ENCODE measurements at regions not wholly inside any gene's neighbourhood (a gene's known extent, or its start where the extent isn't known, plus 50 kb on each side); places are given as distances from the start of the nearest gene placed in this dataset.

DNA sequence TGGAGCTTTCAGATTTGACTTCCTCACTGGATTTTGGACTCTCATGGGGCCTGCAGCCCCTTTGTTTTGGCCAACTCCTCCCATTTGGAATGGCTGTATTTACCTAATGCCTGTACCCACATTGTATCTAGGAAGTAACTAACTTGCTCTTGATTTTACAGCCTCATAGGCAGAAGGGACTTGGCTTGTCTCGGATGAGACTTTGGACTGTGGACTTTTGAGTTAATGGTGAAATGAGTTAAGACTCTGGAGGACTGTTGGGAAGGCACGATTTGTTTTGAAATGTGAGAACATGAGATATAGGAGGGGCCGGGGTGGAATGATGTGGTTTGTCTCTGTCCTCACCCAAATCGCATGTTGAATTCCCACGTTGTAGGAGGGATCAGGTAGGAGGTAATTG lies 233.4 kb upstream of the GALNT5 start:
- H3K27me3 ChIP-seq (ENCODE audit: control insufficient read depth in 1 of 2, insufficient read depth in 2 of 2, low read length in 2 of 2): no peaks in the 10 kb centered on the region
- no peak overlapping the region for H3K9ac ChIP-seq (ENCODE audit: low read length)
- no peaks in the 10 kb centered on the region for H3K9me3 ChIP-seq (ENCODE audit: low read length)
- no peak overlapping the region for H3K27ac ChIP-seq (ENCODE audit: low read depth, low read length)
- no peaks in the 10 kb centered on the region for H3K36me3 ChIP-seq (ENCODE audit: insufficient read depth, low read length)
- H3K4me1 ChIP-seq (ENCODE audit: insufficient read depth, low read length): no peaks in the 10 kb centered on the region
- no peak overlapping the region for H3K4me3 ChIP-seq (ENCODE audit: low read depth in 1 of 2, low read length in 2 of 2)

DNA sequence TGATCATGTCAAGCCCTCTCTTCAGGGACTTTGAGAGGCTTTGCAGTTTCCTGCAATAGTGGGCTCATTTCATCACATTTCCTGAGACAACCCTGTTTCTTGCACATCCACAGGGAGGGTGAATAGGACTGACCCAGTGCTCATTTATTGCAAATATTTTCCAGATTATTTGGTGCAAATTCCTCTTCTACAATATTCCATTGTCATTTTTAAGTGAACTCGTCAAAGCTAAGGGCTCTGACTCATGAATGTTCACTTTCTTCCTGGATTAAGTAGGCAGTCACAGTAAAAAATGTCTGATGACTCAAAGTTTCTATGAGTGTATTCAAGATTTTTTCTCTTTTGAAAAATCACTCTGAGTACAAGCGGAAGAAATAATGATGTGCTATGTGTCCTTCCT lies 225.5 kb upstream of the GALNT5 start:
- Histone ChIP-seq H3K4me1 (ENCODE audit: insufficient read depth, low read length) (no peaks in the 10 kb centered on the region), H3K9me3 (ENCODE audit: low read length) (no peaks in the 10 kb centered on the region), H3K4me3 (ENCODE audit: low read depth in 1 of 2, low read length in 2 of 2) (no peak overlapping the region), H3K36me3 (ENCODE audit: insufficient read depth, low read length) (no peaks in the 10 kb centered on the region), H3K27ac (ENCODE audit: low read depth, low read length) (no peak overlapping the region), H3K27me3 (ENCODE audit: control insufficient read depth in 1 of 2, insufficient read depth in 2 of 2, low read length in 2 of 2) (no peaks in the 10 kb centered on the region), H3K9ac (ENCODE audit: low read length) (no peak overlapping the region)

DNA sequence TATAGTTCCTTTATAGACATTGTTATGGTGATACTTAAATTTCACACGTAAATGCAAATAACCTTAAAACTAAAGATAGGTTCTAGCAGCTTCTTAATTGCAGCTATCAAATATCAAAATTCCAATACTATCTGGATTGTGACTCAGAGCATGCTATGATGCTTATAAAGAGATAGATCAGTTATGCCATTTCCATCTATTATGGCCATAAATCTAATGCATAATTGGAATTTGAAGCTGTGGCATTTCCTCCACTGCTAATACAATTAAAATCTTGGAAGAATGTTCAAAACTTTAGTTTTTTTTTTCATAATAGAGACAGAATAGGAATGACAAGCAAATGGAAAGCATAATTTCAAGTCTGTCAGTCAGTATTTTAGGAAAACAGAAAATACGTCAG lies 220.8 kb upstream of the GALNT5 start:
- H3K9ac ChIP-seq (ENCODE audit: low read length): no peak overlapping the region
- H3K27me3 ChIP-seq (ENCODE audit: control insufficient read depth in 1 of 2, insufficient read depth in 2 of 2, low read length in 2 of 2): no peaks in the 10 kb centered on the region
- no peaks in the 10 kb centered on the region for H3K4me1 ChIP-seq (ENCODE audit: insufficient read depth, low read length)
- no peak overlapping the region for H3K4me3 ChIP-seq (ENCODE audit: low read depth in 1 of 2, low read length in 2 of 2)
- H3K9me3 ChIP-seq (ENCODE audit: low read length): no peaks in the 10 kb centered on the region
- H3K27ac ChIP-seq (ENCODE audit: low read depth, low read length): no peak overlapping the region
- H3K36me3 ChIP-seq (ENCODE audit: insufficient read depth, low read length): no peaks in the 10 kb centered on the region

DNA sequence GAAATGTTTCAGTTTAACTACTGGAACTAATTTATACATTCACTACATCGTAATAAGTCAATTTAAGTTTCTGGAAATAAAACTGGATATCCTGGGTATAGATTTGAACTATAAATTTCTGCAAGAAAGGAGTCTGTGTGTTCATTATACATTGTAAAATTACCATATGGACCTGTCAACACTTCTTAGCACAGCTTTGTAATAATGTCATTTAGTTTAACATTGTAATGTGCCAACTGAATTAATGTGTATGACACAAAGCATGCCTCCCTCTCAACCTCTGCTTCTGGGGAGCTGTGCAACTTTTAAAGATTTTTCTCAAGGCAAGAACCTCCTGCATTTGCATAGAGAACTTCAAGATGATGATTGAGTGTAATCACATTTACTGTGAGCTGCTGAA lies 213.7 kb upstream of the GALNT5 start:
- no peaks in the 10 kb centered on the region for H3K9me3 ChIP-seq (ENCODE audit: low read length)
- no peaks in the 10 kb centered on the region for H3K4me1 ChIP-seq (ENCODE audit: insufficient read depth, low read length)
- H3K4me3 ChIP-seq (ENCODE audit: low read depth in 1 of 2, low read length in 2 of 2): no peak overlapping the region
- no peaks in the 10 kb centered on the region for H3K27me3 ChIP-seq (ENCODE audit: control insufficient read depth in 1 of 2, insufficient read depth in 2 of 2, low read length in 2 of 2)
- no peak overlapping the region for H3K9ac ChIP-seq (ENCODE audit: low read length)
- no peaks in the 10 kb centered on the region for H3K36me3 ChIP-seq (ENCODE audit: insufficient read depth, low read length)
- H3K27ac ChIP-seq (ENCODE audit: low read depth, low read length): no peak overlapping the region

DNA sequence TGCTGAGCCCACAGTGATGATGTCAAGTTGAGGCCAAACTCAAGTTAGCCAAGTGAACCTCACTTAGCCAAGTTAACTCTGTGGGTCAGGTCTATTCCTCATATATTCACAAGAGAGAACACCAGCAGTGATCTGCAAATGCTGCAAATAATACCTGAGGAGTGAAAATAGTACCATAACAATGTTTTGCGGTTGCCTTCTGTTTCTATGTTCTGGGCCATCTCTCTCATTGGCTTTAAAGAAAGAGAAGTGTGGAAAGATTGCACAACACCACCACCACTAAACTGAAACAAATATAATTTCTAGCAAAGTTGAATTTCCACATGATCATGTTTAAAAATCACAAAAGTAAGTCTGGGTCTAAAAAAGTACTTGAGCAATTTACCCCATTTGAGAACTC lies 211.1 kb upstream of the GALNT5 start:
- H3K4me3 ChIP-seq (ENCODE audit: low read depth in 1 of 2, low read length in 2 of 2): no peak overlapping the region
- no peaks in the 10 kb centered on the region for H3K4me1 ChIP-seq (ENCODE audit: insufficient read depth, low read length)
- no peaks in the 10 kb centered on the region for H3K27me3 ChIP-seq (ENCODE audit: control insufficient read depth in 1 of 2, insufficient read depth in 2 of 2, low read length in 2 of 2)
- no peak overlapping the region for H3K9ac ChIP-seq (ENCODE audit: low read length)
- no peaks in the 10 kb centered on the region for H3K9me3 ChIP-seq (ENCODE audit: low read length)
- no peak overlapping the region for H3K27ac ChIP-seq (ENCODE audit: low read depth, low read length)
- no peaks in the 10 kb centered on the region for H3K36me3 ChIP-seq (ENCODE audit: insufficient read depth, low read length)

DNA sequence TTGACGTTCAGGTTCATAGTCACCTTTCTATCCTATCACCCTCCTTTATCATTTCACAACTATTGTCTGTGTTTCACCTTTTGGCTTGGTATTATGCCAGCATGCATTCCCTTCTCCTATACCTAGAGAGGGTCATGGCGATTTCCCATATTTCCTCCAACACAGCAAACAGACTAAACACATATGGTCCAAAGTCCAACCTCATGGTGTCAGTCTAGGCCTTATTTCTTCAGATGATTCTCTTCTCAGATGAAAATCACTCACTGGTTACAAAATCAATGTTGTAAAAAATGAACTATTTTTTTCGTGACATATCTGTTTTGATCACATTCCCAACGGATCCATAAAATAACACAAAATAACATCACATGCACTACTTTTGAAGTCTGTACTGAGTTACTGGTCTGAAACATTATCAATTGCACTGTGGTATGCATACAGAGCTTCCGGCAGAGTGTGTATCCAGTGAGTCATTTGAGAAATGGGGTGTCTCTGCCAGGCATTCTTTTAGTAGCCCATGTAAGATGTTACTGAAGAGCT lies 204.8 kb upstream of the GALNT5 start:
- Histone ChIP-seq H3K4me3 (ENCODE audit: low read depth in 1 of 2, low read length in 2 of 2) (no peak overlapping the region), H3K4me1 (ENCODE audit: insufficient read depth, low read length) (no peaks in the 10 kb centered on the region), H3K27me3 (ENCODE audit: control insufficient read depth in 1 of 2, insufficient read depth in 2 of 2, low read length in 2 of 2) (no peaks in the 10 kb centered on the region), H3K9me3 (ENCODE audit: low read length) (no peaks in the 10 kb centered on the region), H3K36me3 (ENCODE audit: insufficient read depth, low read length) (no peaks in the 10 kb centered on the region), H3K9ac (ENCODE audit: low read length) (no peak overlapping the region), H3K27ac (ENCODE audit: low read depth, low read length) (no peak overlapping the region)

DNA sequence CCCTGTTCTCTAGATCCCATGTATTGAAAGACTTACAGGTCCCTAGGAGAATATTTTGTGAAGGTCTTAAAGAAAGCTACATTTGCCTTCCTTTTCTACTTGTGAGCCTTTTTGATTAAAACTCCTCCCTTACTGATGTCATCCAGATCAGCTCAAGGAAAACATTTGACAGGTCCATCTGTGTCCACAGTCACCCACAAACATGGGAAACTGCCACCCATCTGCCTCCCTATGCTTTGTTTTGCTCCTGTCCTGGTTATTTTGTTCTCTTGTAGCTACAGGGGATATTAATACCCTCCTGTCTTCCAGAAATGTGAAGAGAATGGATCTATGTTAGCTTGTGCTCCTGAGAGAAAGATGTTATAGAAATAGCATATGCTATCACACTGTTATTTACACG lies 203.6 kb upstream of the GALNT5 start:
- H3K4me1 ChIP-seq (ENCODE audit: insufficient read depth, low read length): no peaks in the 10 kb centered on the region
- no peaks in the 10 kb centered on the region for H3K9me3 ChIP-seq (ENCODE audit: low read length)
- H3K36me3 ChIP-seq (ENCODE audit: insufficient read depth, low read length): no peaks in the 10 kb centered on the region
- no peak overlapping the region for H3K27ac ChIP-seq (ENCODE audit: low read depth, low read length)
- H3K4me3 ChIP-seq (ENCODE audit: low read depth in 1 of 2, low read length in 2 of 2): no peak overlapping the region
- H3K27me3 ChIP-seq (ENCODE audit: control insufficient read depth in 1 of 2, insufficient read depth in 2 of 2, low read length in 2 of 2): no peaks in the 10 kb centered on the region
- H3K9ac ChIP-seq (ENCODE audit: low read length): no peak overlapping the region

DNA sequence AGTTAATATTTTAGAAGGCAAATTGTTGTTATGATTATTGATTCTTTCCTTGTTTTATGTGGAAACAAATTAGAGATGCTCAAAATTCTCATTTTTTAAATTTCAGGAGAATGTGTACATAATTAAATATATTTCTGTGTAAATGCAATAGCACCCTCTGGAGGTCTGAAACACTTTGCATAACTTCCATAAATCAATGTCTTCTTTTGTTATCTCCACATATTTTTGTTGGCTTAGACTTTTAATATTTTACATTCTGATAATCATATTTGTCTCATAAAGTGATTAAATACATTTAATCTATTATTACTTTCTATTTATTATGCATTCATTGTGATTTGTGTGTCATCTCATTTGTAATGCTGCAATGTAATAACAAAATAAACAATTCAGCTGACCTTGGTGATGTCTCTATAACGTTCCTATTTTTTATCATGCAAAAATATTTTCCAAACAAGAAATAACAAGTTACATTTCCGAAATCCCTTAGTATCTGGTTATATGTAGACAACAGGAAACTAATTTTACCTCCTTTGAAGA lies 201.8 kb upstream of the GALNT5 start:
- no peaks in the 10 kb centered on the region for H3K27me3 ChIP-seq (ENCODE audit: control insufficient read depth in 1 of 2, insufficient read depth in 2 of 2, low read length in 2 of 2)
- no peaks in the 10 kb centered on the region for H3K9me3 ChIP-seq (ENCODE audit: low read length)
- H3K4me1 ChIP-seq (ENCODE audit: insufficient read depth, low read length): no peaks in the 10 kb centered on the region
- no peak overlapping the region for H3K27ac ChIP-seq (ENCODE audit: low read depth, low read length)
- H3K4me3 ChIP-seq (ENCODE audit: low read depth in 1 of 2, low read length in 2 of 2): no peak overlapping the region
- no peaks in the 10 kb centered on the region for H3K36me3 ChIP-seq (ENCODE audit: insufficient read depth, low read length)
- H3K9ac ChIP-seq (ENCODE audit: low read length): no peak overlapping the region

GRCh38 chr2:157056200-157056676 lies 201.3 kb upstream of the GALNT5 start:
- Histone ChIP-seq H3K4me1 (ENCODE audit: insufficient read depth, low read length) (no peaks in the 10 kb centered on the region), H3K27ac (ENCODE audit: low read depth, low read length) (no peak overlapping the region), H3K9me3 (ENCODE audit: low read length) (no peaks in the 10 kb centered on the region), H3K36me3 (ENCODE audit: insufficient read depth, low read length) (no peaks in the 10 kb centered on the region), H3K27me3 (ENCODE audit: control insufficient read depth in 1 of 2, insufficient read depth in 2 of 2, low read length in 2 of 2) (no peaks in the 10 kb centered on the region), H3K9ac (ENCODE audit: low read length) (no peak overlapping the region), H3K4me3 (ENCODE audit: low read depth in 1 of 2, low read length in 2 of 2) (no peak overlapping the region)

DNA sequence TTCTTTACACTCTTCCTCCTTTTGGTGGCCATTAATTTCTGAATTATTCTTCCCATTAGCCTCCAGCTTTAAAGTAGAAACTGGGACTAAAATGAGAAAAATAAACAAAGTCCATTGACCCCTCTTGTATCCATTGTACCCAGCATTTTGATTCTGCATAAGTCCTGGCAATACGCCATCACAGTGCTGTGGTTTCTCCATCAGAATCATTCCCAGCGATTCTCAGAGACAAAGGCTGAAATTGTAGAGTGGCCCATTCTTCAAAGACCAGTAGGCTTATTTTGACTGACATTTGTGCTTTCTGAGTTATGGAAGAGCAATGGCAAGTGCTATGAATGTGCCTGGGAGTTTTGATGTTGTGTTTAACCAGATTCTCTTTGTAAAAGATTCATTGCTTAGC lies 199.3 kb upstream of the GALNT5 start:
- Histone ChIP-seq H3K36me3 (ENCODE audit: insufficient read depth, low read length) (no peaks in the 10 kb centered on the region), H3K27ac (ENCODE audit: low read depth, low read length) (no peak overlapping the region), H3K4me3 (ENCODE audit: low read depth in 1 of 2, low read length in 2 of 2) (no peak overlapping the region), H3K9ac (ENCODE audit: low read length) (no peak overlapping the region), H3K9me3 (ENCODE audit: low read length) (no peaks in the 10 kb centered on the region), H3K27me3 (ENCODE audit: control insufficient read depth in 1 of 2, insufficient read depth in 2 of 2, low read length in 2 of 2) (no peaks in the 10 kb centered on the region), H3K4me1 (ENCODE audit: insufficient read depth, low read length) (no peaks in the 10 kb centered on the region)

GRCh38 chr2:157059036-157059435 lies 198.5 kb upstream of the GALNT5 start:
- H3K27ac ChIP-seq (ENCODE audit: low read depth, low read length): no peak overlapping the region
- no peaks in the 10 kb centered on the region for H3K4me1 ChIP-seq (ENCODE audit: insufficient read depth, low read length)
- H3K9ac ChIP-seq (ENCODE audit: low read length): no peak overlapping the region
- no peaks in the 10 kb centered on the region for H3K9me3 ChIP-seq (ENCODE audit: low read length)
- H3K4me3 ChIP-seq (ENCODE audit: low read depth in 1 of 2, low read length in 2 of 2): no peak overlapping the region
- H3K36me3 ChIP-seq (ENCODE audit: insufficient read depth, low read length): no peaks in the 10 kb centered on the region
- H3K27me3 ChIP-seq (ENCODE audit: control insufficient read depth in 1 of 2, insufficient read depth in 2 of 2, low read length in 2 of 2): no peaks in the 10 kb centered on the region

GRCh38 chr2:157061799-157062198 lies 195.7 kb upstream of the GALNT5 start:
- Histone ChIP-seq H3K4me1 (ENCODE audit: insufficient read depth, low read length) (no peaks in the 10 kb centered on the region), H3K27ac (ENCODE audit: low read depth, low read length) (no peak overlapping the region), H3K36me3 (ENCODE audit: insufficient read depth, low read length) (no peaks in the 10 kb centered on the region), H3K9me3 (ENCODE audit: low read length) (no peaks in the 10 kb centered on the region), H3K27me3 (ENCODE audit: control insufficient read depth in 1 of 2, insufficient read depth in 2 of 2, low read length in 2 of 2) (no peaks in the 10 kb centered on the region), H3K4me3 (ENCODE audit: low read depth in 1 of 2, low read length in 2 of 2) (no peak overlapping the region), H3K9ac (ENCODE audit: low read length) (no peak overlapping the region)
